OCI-LY1 (cell line): ENCODE measurements at regions not wholly inside any gene's neighbourhood (a gene's known extent, or its start where the extent isn't known, plus 50 kb on each side); places are given as distances from the start of the nearest gene placed in this dataset.

ENCODE experiments used
- EZH2 ChIP-seq: fragments of 200-600 bp; sonication (generic), shearing (Covaris generic); IDR thresholded peaks from 2 replicates; pipeline ENCODE4 v1.8.0; 2017; ENCODE audit warnings: borderline replicate concordance, mixed run types, mild to moderate bottlenecking, antibody characterized with exemption, low read length, moderate library complexity, mixed read lengths
- TF ChIP-seq, protein P1 (sequence below): fragments of 200-600 bp; sonication (generic), shearing (Covaris generic); IDR thresholded peaks from 2 replicates; pipeline ENCODE4 v1.5.1; 2017; ENCODE audit warnings: mild to moderate bottlenecking, antibody characterized with exemption, low read length, moderate library complexity, mixed read lengths

GRCh38 chr12:43169115-43169681 is 382.8 kb downstream of the ADAMTS20 start:
- TF ChIP-seq, protein P1, sequence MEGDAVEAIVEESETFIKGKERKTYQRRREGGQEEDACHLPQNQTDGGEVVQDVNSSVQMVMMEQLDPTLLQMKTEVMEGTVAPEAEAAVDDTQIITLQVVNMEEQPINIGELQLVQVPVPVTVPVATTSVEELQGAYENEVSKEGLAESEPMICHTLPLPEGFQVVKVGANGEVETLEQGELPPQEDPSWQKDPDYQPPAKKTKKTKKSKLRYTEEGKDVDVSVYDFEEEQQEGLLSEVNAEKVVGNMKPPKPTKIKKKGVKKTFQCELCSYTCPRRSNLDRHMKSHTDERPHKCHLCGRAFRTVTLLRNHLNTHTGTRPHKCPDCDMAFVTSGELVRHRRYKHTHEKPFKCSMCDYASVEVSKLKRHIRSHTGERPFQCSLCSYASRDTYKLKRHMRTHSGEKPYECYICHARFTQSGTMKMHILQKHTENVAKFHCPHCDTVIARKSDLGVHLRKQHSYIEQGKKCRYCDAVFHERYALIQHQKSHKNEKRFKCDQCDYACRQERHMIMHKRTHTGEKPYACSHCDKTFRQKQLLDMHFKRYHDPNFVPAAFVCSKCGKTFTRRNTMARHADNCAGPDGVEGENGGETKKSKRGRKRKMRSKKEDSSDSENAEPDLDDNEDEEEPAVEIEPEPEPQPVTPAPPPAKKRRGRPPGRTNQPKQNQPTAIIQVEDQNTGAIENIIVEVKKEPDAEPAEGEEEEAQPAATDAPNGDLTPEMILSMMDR, result no peak
- no peak for TF ChIP-seq EZH2
